Activated naive CD4-positive, alpha-beta T cell treated with anti-CD3 and anti-CD28 coated beads, Interleukin-2, amount 10 ng/mL, durations not matched to agents 7 days and 5 days (primary cell): ENCODE measurements at regions not wholly inside any gene's neighbourhood (a gene's known extent, or its start where the extent isn't known, plus 50 kb on each side); places are given as distances from the start of the nearest gene placed in this dataset.

Experiments used
- CTCF ChIA-PET: fragments of 350-600 bp; sonication (Branson Sonifier 250); formaldehyde crosslinking; loops from one replicate; lab custom pipeline; 2021; ENCODE audit warnings: antibody characterized with exemption; lab: Charles Lee
- DNase-seq: peaks from one replicate; pipeline ENCODE4 v3.0.0-alpha.2; 2020
- H3K27ac Mint-ChIP-seq: one replicate; pipeline ENCODE4 v1.8.0; 2021; ENCODE audit warnings: mild to moderate bottlenecking, moderate library complexity, mixed read lengths
- H3K27me3 Mint-ChIP-seq: one replicate; pipeline ENCODE4 v1.8.0; 2021; ENCODE audit warnings: mild to moderate bottlenecking, mixed read lengths
- H3K36me3 Mint-ChIP-seq: one replicate; pipeline ENCODE4 v1.8.0; 2021; ENCODE audit warnings: mixed read lengths
- H3K4me1 Mint-ChIP-seq: one replicate; pipeline ENCODE4 v1.8.0; 2021; ENCODE audit warnings: mixed read lengths
- H3K4me3 Mint-ChIP-seq: one replicate; pipeline ENCODE4 v1.8.0; 2021; ENCODE audit warnings: mild to moderate bottlenecking, moderate library complexity, mixed read lengths
- H3K9me3 Mint-ChIP-seq: one replicate; pipeline ENCODE4 v1.8.0; 2021; ENCODE audit warnings: mixed read lengths

DNA sequence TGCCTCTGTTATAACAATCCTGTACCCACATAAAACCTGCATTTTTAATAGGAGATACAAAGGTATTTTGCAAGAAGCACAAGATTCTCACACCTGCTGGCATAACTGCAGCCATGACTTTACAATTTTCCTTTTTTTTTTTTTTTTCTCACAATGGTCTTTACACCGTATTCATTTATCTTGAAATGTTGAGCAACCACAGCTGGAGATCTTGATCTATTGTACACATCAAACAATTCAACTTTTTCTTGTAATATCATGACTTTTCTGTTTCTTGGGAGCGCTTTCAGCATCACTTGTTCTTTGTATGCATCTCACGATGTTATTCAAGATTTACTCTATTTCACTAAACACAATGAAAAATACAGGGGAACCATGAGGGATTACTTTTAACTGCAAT, 651.4 kb downstream of the KCNT2 start:
- CTCF ChIA-PET = no interaction called here
- H3K27me3 Mint-ChIP-seq = no peaks in the 10 kb centered on the region

DNA sequence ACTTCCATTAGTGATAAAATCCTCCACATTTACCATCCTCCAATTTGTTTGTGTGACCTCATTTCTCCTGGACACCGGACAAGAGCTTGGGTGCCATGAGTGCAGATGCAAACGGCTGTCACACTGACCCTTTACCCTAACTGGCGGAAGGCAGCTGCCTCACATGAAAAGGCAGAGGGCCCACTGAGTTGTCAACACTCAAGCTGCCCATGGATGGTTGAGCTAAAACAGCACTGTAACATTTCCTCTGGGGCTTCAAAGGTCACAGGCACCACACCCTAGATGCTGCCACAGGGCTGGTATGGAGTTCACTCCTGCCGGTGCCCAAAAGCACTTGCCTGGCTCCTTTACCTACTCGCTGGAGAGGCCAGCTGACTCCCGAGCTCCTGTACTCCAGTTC, 653.4 kb downstream of the KCNT2 start:
- H3K9me3 Mint-ChIP-seq = no peaks in the 10 kb centered on the region
- no peak overlapping the region for H3K27ac Mint-ChIP-seq
- no peaks in the 10 kb centered on the region for H3K36me3 Mint-ChIP-seq
- CTCF ChIA-PET = no interaction called here
- DNase-seq = no peak
- no peaks in the 10 kb centered on the region for H3K27me3 Mint-ChIP-seq
- H3K4me1 Mint-ChIP-seq = no peaks in the 10 kb centered on the region
- H3K4me3 Mint-ChIP-seq = no peak overlapping the region

More for the DNA sequence above, 651.4 kb downstream of the KCNT2 start:
- Mint-ChIP-seq H3K9me3 (no peaks in the 10 kb centered on the region), H3K27ac (no peak overlapping the region), H3K4me1 (no peaks in the 10 kb centered on the region), H3K36me3 (no peaks in the 10 kb centered on the region), H3K4me3 (no peak overlapping the region)
- no peak for DNase-seq

DNA sequence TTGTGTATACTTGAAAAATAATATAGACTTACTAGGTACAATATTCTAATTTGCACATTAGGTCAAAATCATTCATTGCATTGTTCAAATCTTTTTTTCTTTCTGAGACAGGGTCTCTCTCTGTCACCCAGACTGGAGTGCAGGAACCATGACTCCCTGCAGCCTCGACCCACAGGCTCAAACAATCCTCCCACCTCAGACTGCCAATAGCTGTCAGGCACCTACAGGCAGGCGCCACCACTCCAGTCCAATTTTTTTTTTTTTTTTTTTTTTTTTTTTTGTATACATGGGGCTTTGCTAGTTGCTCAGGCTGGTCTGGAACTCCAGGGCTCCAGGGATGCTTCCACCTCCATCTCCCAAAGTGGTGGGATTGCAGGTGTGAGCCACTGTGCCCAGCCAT, 656.9 kb downstream of the KCNT2 start:
- Mint-ChIP-seq H3K4me3 (no peak overlapping the region), H3K4me1 (no peaks in the 10 kb centered on the region), H3K27me3 (no peaks in the 10 kb centered on the region), H3K9me3 (no peaks in the 10 kb centered on the region), H3K36me3 (no peaks in the 10 kb centered on the region), H3K27ac (no peak overlapping the region)
- no peak for DNase-seq
- CTCF ChIA-PET = no interaction called here

- H3K4me3 Mint-ChIP-seq = no peak overlapping the region
- H3K4me1 Mint-ChIP-seq = no peaks in the 10 kb centered on the region
- no peak for DNase-seq
- H3K36me3 Mint-ChIP-seq = no peaks in the 10 kb centered on the region
- H3K27ac Mint-ChIP-seq = no peak overlapping the region
- CTCF ChIA-PET = interaction anchor here (1.0 kb wide), 1 partner anchor 8 kb away, joined by 3 read pairs; no protein-coding TSS in a partner anchor
- H3K27me3 Mint-ChIP-seq = no peaks in the 10 kb centered on the region
- no peaks in the 10 kb centered on the region for H3K9me3 Mint-ChIP-seq
These were observed 659.9 kb downstream of the KCNT2 start for GRCh38 chr1:195948123-195948895.

- Mint-ChIP-seq H3K27ac (no peak overlapping the region), H3K9me3 (no peaks in the 10 kb centered on the region), H3K4me1 (no peaks in the 10 kb centered on the region), H3K36me3 (no peaks in the 10 kb centered on the region), H3K27me3 (no peaks in the 10 kb centered on the region), H3K4me3 (no peak overlapping the region)
- no peak for DNase-seq
- CTCF ChIA-PET = no interaction called here
These were observed 661.7 kb downstream of the KCNT2 start for GRCh38 chr1:195946500-195946899.

GRCh38 chr1:195941795-195942194, 666.4 kb downstream of the KCNT2 start:
- no peak for DNase-seq
- Mint-ChIP-seq H3K4me1 (no peaks in the 10 kb centered on the region), H3K27ac (no peak overlapping the region), H3K9me3 (no peaks in the 10 kb centered on the region), H3K36me3 (no peaks in the 10 kb centered on the region), H3K27me3 (no peaks in the 10 kb centered on the region), H3K4me3 (no peak overlapping the region)
- CTCF ChIA-PET = no interaction called here

DNA sequence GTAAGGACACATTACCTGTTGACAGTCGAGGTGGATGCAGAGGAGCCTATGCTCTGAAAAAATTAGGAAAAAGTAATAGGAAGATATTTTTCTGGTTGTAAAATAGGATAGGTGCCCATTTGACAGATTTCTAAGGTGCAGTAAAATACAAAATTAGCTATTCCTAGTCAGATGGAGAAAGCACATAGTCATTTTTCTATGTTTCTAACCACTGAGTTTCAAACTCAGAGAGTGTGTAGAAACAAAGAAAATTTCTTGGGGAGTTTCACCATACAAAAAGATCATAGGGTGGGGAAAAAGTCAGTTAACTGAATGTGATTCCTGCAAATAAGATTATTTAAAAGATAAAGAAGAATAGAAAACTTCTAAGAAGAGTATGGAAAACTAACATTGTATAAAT, 666.9 kb downstream of the KCNT2 start:
- no peaks in the 10 kb centered on the region for H3K4me1 Mint-ChIP-seq
- H3K27me3 Mint-ChIP-seq = no peaks in the 10 kb centered on the region
- no peak for DNase-seq
- CTCF ChIA-PET = no interaction called here
- no peak overlapping the region for H3K4me3 Mint-ChIP-seq
- H3K27ac Mint-ChIP-seq = no peak overlapping the region
- no peaks in the 10 kb centered on the region for H3K36me3 Mint-ChIP-seq
- H3K9me3 Mint-ChIP-seq = no peaks in the 10 kb centered on the region

- Mint-ChIP-seq H3K36me3 (no peaks in the 10 kb centered on the region), H3K27ac (no peak overlapping the region), H3K4me1 (no peaks in the 10 kb centered on the region), H3K4me3 (no peak overlapping the region), H3K27me3 (no peaks in the 10 kb centered on the region), H3K9me3 (no peaks in the 10 kb centered on the region)
- CTCF ChIA-PET = interaction anchor here (0.8 kb wide), 1 partner anchor 9 kb away, joined by 3 read pairs; no protein-coding TSS in a partner anchor
- no peak for DNase-seq
These were observed 668.4 kb downstream of the KCNT2 start for GRCh38 chr1:195939844-195940243.

DNA sequence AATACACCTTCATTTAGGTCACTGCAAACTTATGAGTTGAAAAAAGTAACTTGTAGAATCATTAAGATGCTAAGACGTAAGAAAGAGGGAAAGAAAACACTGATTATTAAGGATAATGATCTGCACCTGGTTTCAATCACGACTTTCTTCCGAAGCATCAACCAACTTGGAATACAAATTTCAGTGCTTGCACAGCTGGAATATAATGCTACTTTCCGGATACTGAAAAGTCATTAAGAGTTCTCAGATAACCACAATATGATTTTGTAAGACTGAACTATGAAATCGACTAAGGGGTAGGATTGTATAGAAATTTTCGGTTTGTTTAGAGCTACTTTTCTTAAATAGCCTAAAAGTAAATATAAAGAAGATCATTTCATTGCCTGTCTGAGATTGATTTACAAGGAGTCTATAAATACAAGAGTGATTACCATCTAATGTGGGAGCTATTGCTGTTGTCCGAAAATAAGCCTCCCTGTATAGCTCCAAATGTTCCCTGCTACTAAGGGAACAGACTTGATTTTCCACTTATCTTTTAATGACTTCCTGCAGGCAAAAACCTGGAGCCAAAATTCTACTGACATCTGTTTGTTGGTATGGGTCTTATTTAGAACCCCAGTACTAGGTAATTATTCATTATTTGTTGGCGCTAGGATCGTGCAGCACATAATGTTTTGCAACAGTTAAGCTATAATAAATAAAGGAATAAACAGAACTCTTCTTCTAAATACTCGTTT, 673.3 kb downstream of the KCNT2 start:
- Mint-ChIP-seq H3K27me3 (no peaks in the 10 kb centered on the region), H3K4me1 (no peaks in the 10 kb centered on the region), H3K9me3 (no peaks in the 10 kb centered on the region), H3K4me3 (no peak overlapping the region), H3K36me3 (no peaks in the 10 kb centered on the region), H3K27ac (no peak overlapping the region)
- no peak for DNase-seq
- CTCF ChIA-PET = no interaction called here

DNA sequence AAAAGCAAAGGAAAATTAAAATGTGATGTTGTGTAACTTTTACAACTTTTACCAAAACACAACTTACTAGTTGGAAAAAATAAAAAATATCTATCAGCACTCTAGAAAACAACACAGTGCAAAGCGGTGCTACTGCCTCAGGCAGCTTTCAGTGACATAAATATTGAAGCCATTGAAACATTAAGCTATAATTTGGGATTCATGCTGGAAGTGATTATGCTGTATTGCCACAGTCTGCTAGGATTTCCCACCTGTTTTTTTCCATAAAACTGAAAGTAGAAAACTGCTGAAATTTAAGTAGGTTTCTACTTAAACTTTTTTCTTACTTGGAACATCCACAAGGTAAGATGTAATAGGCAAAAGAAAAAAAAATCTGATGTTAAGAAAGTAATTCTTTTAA, 674.4 kb downstream of the KCNT2 start:
- H3K27ac Mint-ChIP-seq = no peak overlapping the region
- DNase-seq = no peak
- no peaks in the 10 kb centered on the region for H3K27me3 Mint-ChIP-seq
- H3K4me1 Mint-ChIP-seq = no peaks in the 10 kb centered on the region
- no peak overlapping the region for H3K4me3 Mint-ChIP-seq
- CTCF ChIA-PET = no interaction called here
- no peaks in the 10 kb centered on the region for H3K9me3 Mint-ChIP-seq
- no peaks in the 10 kb centered on the region for H3K36me3 Mint-ChIP-seq

GRCh38 chr1:195915826-195916225, 692.4 kb downstream of the KCNT2 start:
- Mint-ChIP-seq H3K27ac (no peak overlapping the region), H3K27me3 (no peaks in the 10 kb centered on the region), H3K9me3 (peaks cover 8% of the 10 kb centered on the region), H3K4me1 (no peaks in the 10 kb centered on the region), H3K4me3 (no peak overlapping the region), H3K36me3 (no peaks in the 10 kb centered on the region)
- CTCF ChIA-PET = no interaction called here
- DNase-seq = no peak

GRCh38 chr1:195909061-195909460, 699.2 kb downstream of the KCNT2 start:
- H3K27ac Mint-ChIP-seq = no peak overlapping the region
- CTCF ChIA-PET = no interaction called here
- H3K9me3 Mint-ChIP-seq = no peaks in the 10 kb centered on the region
- no peaks in the 10 kb centered on the region for H3K4me1 Mint-ChIP-seq
- H3K27me3 Mint-ChIP-seq = no peaks in the 10 kb centered on the region
- no peak for DNase-seq
- H3K4me3 Mint-ChIP-seq = no peak overlapping the region
- no peaks in the 10 kb centered on the region for H3K36me3 Mint-ChIP-seq

DNA sequence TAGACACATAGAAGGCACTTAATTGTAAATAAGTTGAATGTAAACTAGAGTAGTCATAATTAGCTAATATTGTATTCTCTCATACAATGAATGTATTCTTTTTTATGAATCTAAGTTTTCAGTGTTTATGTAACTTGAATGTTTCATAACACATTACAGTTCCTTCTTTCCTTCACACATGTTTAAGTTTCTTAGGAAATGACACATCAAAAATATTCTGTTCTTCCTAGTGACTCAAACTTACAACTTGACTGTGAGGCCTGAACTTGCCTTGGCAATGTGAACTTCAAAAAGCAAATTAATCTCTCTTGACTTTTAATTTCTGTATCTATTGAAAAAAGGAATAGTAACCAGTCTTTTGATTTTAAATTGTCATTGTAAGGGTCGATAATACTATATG, 700.1 kb downstream of the KCNT2 start:
- no peaks in the 10 kb centered on the region for H3K9me3 Mint-ChIP-seq
- no peak overlapping the region for H3K27ac Mint-ChIP-seq
- H3K4me1 Mint-ChIP-seq = no peaks in the 10 kb centered on the region
- H3K36me3 Mint-ChIP-seq = no peaks in the 10 kb centered on the region
- DNase-seq = no peak
- CTCF ChIA-PET = no interaction called here
- H3K4me3 Mint-ChIP-seq = no peak overlapping the region
- H3K27me3 Mint-ChIP-seq = no peaks in the 10 kb centered on the region

DNA sequence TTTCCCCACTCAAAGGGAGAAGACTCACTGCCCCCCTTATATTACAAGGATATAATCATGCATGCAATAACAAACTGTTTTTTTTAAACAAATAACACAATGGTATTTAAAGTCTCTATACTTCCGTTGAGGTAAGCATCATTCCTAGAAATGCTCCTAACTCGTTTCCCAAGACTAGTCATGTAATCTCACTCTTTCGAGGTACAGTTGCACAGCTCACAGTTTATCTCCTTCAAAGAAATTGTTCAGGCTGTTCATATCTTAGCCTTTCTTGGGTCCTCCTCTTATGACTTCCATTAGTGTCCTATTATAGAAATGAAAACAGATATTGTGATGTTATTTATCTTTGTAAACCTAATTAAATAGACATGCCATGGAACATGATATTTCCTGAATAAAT, 705.0 kb downstream of the KCNT2 start:
- H3K27me3 Mint-ChIP-seq = no peaks in the 10 kb centered on the region
- no peak overlapping the region for H3K4me3 Mint-ChIP-seq
- no peaks in the 10 kb centered on the region for H3K9me3 Mint-ChIP-seq
- no peaks in the 10 kb centered on the region for H3K4me1 Mint-ChIP-seq
- no peak overlapping the region for H3K27ac Mint-ChIP-seq
- CTCF ChIA-PET = no interaction called here
- DNase-seq = no peak
- no peaks in the 10 kb centered on the region for H3K36me3 Mint-ChIP-seq

- Mint-ChIP-seq H3K9me3 (no peaks in the 10 kb centered on the region), H3K36me3 (no peaks in the 10 kb centered on the region), H3K4me1 (no peaks in the 10 kb centered on the region), H3K27ac (no peak overlapping the region), H3K4me3 (no peak overlapping the region), H3K27me3 (no peaks in the 10 kb centered on the region)
- CTCF ChIA-PET = no interaction called here
- DNase-seq = no peak
These were observed 705.5 kb downstream of the KCNT2 start for GRCh38 chr1:195902779-195903178.
